ENCODE measurements at regions not wholly inside any gene's neighbourhood (a gene's known extent, or its start where the extent isn't known, plus 50 kb on each side); places are given as distances from the start of the nearest gene placed in this dataset.
A peak's percentile ranks its signal among the peaks of the same experiment; 100 is the strongest.

GRCh38 chr2:157155992-157156391 lies 101.5 kb upstream of the GALNT5 start:
- Histone ChIP-seq H3K36me3 (ENCODE audit: control insufficient read depth, insufficient read depth, low read length) (no peaks in the 10 kb centered on the region), H3K27ac (ENCODE audit: low read length) (no peak overlapping the region), H3K9me3 (ENCODE audit: control insufficient read depth, low read depth, low read length) (no peaks in the 10 kb centered on the region), H3K4me3 (ENCODE audit: low read length) (no peak overlapping the region), H3K27me3 (ENCODE audit: control insufficient read depth, insufficient read depth, low read length) (no peaks in the 10 kb centered on the region), H3K4me1 (ENCODE audit: control insufficient read depth, insufficient read depth, low read length) (peaks cover 23% of the 10 kb centered on the region)
- WGBS (ENCODE audit: insufficient coverage, low lambda C conversion rate), result 100% methylated on average over 1 of the region's 1 CpG
- no peak for DNase-seq

DNA sequence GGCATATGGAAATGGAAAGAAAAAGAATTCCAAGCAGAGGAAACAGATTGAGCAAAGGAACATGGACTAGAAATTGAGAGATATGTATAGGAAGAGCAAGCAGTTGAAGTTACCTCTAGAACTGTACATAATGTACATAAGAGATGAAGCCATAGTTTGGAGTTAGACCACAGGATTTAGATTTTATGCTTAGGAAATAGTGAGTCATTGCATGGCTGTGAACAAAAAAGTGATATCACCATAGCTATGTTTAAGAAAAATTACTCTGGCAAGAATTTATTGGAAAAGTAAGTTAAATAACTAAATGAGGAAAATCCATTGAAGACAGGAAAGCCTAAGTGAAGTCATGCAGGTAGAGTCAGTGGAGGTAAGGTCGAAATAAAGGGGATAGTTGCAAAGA lies 99.4 kb upstream of the GALNT5 start:
- H3K4me1 ChIP-seq (ENCODE audit: control insufficient read depth, insufficient read depth, low read length), result peaks cover 13% of the 10 kb centered on the region
- H3K27me3 ChIP-seq (ENCODE audit: control insufficient read depth, insufficient read depth, low read length), result no peaks in the 10 kb centered on the region
- no peaks in the 10 kb centered on the region for H3K9me3 ChIP-seq (ENCODE audit: control insufficient read depth, low read depth, low read length)
- no peak overlapping the region for H3K27ac ChIP-seq (ENCODE audit: low read length)
- DNase-seq, result no peak
- H3K4me3 ChIP-seq (ENCODE audit: low read length), result no peak overlapping the region
- no peaks in the 10 kb centered on the region for H3K36me3 ChIP-seq (ENCODE audit: control insufficient read depth, insufficient read depth, low read length)
- WGBS (ENCODE audit: insufficient coverage, low lambda C conversion rate), result 91% methylated on average over 1 of the region's 1 CpG

DNA sequence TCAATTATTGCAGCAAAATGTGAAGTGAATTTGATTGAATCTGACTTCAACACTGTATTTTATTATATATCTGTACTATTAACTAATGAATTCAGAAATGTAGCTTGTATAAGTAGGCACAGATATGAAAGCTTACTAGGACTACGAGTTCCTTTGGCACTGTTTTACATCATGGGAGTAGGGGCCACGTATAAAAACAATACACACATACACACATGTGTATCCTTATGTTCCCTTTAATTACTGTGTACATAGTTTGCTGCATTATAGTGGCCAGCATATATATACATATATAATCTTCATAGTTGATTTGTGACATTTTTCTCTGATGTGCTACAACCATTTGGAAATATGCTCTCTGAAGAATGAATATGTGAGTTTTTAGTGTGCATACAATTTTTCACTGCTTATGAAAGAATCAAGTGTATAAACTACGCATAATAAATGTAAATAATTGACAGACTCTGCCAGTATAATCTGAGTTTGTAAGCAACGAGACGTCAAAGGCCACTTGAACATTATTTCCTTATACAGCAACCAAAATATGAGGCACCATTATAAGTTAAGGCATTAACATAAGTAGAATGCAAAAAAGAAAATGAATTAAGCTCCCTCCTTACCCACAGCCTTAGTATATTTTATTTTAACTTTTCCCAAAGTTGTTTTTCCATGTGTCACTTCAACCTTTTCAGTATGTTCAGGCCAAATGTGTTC lies 98.1 kb upstream of the GALNT5 start:
- Histone ChIP-seq H3K4me3 (ENCODE audit: low read length) (no peak overlapping the region), H3K27ac (ENCODE audit: low read length) (peak overlapping the region; percentile 66), H3K4me1 (ENCODE audit: control insufficient read depth, insufficient read depth, low read length) (peaks cover 13% of the 10 kb centered on the region), H3K27me3 (ENCODE audit: control insufficient read depth, insufficient read depth, low read length) (no peaks in the 10 kb centered on the region), H3K36me3 (ENCODE audit: control insufficient read depth, insufficient read depth, low read length) (no peaks in the 10 kb centered on the region), H3K9me3 (ENCODE audit: control insufficient read depth, low read depth, low read length) (peaks cover 3% of the 10 kb centered on the region)
- no CpG with 5 or more reads among the region's 5 CpGs for WGBS (ENCODE audit: insufficient coverage, low lambda C conversion rate)
- DNase-seq, result peak; percentile 37 to 81

DNA sequence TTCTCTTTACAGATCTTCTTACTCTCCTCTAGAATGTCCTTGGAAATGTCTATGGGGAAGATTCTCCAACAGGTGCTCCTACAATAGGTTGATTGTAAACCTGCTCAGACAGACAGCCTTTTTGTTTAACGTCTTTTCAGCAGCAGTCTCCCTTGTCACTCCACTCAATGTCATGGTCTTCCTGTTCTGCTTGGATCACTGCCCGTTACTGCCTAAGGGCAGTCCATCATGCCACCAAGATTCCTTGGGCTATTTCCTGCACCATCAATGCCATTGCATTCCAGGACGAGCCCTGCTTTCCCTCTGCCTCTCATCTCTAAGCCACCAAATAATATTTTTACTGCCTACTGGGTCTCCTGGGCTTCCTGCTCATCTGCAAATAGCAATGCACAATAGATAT lies 97.4 kb upstream of the GALNT5 start:
- no peak overlapping the region for H3K4me3 ChIP-seq (ENCODE audit: low read length)
- WGBS (ENCODE audit: insufficient coverage, low lambda C conversion rate), result 50% methylated on average over 1 of the region's 3 CpGs
- H3K4me1 ChIP-seq (ENCODE audit: control insufficient read depth, insufficient read depth, low read length), result peaks cover 13% of the 10 kb centered on the region
- H3K27me3 ChIP-seq (ENCODE audit: control insufficient read depth, insufficient read depth, low read length), result no peaks in the 10 kb centered on the region
- H3K36me3 ChIP-seq (ENCODE audit: control insufficient read depth, insufficient read depth, low read length), result no peaks in the 10 kb centered on the region
- DNase-seq, result no peak
- peak overlapping the region; percentile 66 for H3K27ac ChIP-seq (ENCODE audit: low read length)
- H3K9me3 ChIP-seq (ENCODE audit: control insufficient read depth, low read depth, low read length), result peaks cover 9% of the 10 kb centered on the region

GRCh38 chr2:157164370-157164769 lies 93.1 kb upstream of the GALNT5 start:
- Histone ChIP-seq H3K27ac (ENCODE audit: low read length) (no peak overlapping the region), H3K36me3 (ENCODE audit: control insufficient read depth, insufficient read depth, low read length) (no peaks in the 10 kb centered on the region), H3K4me1 (ENCODE audit: control insufficient read depth, insufficient read depth, low read length) (peaks cover 10% of the 10 kb centered on the region), H3K9me3 (ENCODE audit: control insufficient read depth, low read depth, low read length) (peaks cover 14% of the 10 kb centered on the region), H3K4me3 (ENCODE audit: low read length) (no peak overlapping the region), H3K27me3 (ENCODE audit: control insufficient read depth, insufficient read depth, low read length) (no peaks in the 10 kb centered on the region)
- DNase-seq, result no peak
- no CpG with 5 or more reads among the region's 5 CpGs for WGBS (ENCODE audit: insufficient coverage, low lambda C conversion rate)

GRCh38 chr2:157164891-157165290 lies 92.6 kb upstream of the GALNT5 start:
- no peak overlapping the region for H3K4me3 ChIP-seq (ENCODE audit: low read length)
- DNase-seq, result no peak
- no peaks in the 10 kb centered on the region for H3K27me3 ChIP-seq (ENCODE audit: control insufficient read depth, insufficient read depth, low read length)
- peaks cover 14% of the 10 kb centered on the region for H3K9me3 ChIP-seq (ENCODE audit: control insufficient read depth, low read depth, low read length)
- H3K27ac ChIP-seq (ENCODE audit: low read length), result no peak overlapping the region
- WGBS (ENCODE audit: insufficient coverage, low lambda C conversion rate), result no CpG with 5 or more reads among the region's 1 CpG
- H3K4me1 ChIP-seq (ENCODE audit: control insufficient read depth, insufficient read depth, low read length), result peaks cover 6% of the 10 kb centered on the region
- H3K36me3 ChIP-seq (ENCODE audit: control insufficient read depth, insufficient read depth, low read length), result no peaks in the 10 kb centered on the region

DNA sequence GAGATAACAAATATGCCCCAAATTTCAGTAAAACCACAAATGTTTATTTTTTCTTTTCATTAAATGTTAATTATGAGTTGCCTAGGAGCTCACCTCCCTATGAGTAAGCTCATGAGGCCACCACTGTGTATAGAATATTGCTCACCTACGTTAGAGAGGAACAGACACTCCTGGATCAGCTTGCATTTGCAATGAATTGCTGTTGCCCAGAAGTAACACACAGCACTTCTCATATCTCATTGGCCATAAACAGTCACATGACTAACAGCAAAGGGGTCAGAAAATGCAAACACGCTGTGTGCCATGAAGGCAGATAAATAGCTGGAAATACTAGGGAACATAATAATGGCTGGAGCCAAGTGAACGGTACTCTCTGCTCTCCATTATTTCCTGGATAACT lies 89.0 kb upstream of the GALNT5 start:
- H3K27me3 ChIP-seq (ENCODE audit: control insufficient read depth, insufficient read depth, low read length), result no peaks in the 10 kb centered on the region
- DNase-seq, result no peak
- no peaks in the 10 kb centered on the region for H3K36me3 ChIP-seq (ENCODE audit: control insufficient read depth, insufficient read depth, low read length)
- H3K9me3 ChIP-seq (ENCODE audit: control insufficient read depth, low read depth, low read length), result peaks cover 14% of the 10 kb centered on the region
- 100% methylated on average over 1 of the region's 3 CpGs for WGBS (ENCODE audit: insufficient coverage, low lambda C conversion rate)
- H3K4me1 ChIP-seq (ENCODE audit: control insufficient read depth, insufficient read depth, low read length), result no peaks in the 10 kb centered on the region
- H3K27ac ChIP-seq (ENCODE audit: low read length), result no peak overlapping the region
- no peak overlapping the region for H3K4me3 ChIP-seq (ENCODE audit: low read length)

DNA sequence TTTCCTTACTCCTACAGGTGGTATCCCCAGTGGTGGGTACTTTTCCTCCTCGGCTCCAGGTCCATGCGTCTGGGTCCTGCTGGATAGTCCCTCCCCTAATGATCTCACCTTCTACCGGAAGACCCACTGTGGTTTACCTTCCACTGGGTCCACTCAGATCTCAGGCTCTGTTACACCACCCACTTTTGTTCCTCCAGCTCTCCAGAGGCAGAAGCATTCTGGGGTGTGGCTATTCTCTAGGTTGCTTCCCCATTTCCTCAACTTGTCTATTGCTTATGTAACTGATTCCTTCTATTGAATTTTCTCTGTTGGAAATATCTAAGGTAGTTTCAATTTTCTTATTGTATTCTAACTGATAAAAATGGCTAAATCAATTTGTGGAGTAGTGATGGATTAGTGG lies 87.6 kb upstream of the GALNT5 start:
- no CpG with 5 or more reads among the region's 3 CpGs for WGBS (ENCODE audit: insufficient coverage, low lambda C conversion rate)
- Histone ChIP-seq H3K36me3 (ENCODE audit: control insufficient read depth, insufficient read depth, low read length) (no peaks in the 10 kb centered on the region), H3K27ac (ENCODE audit: low read length) (no peak overlapping the region), H3K9me3 (ENCODE audit: control insufficient read depth, low read depth, low read length) (peaks cover 7% of the 10 kb centered on the region), H3K4me3 (ENCODE audit: low read length) (no peak overlapping the region), H3K4me1 (ENCODE audit: control insufficient read depth, insufficient read depth, low read length) (no peaks in the 10 kb centered on the region), H3K27me3 (ENCODE audit: control insufficient read depth, insufficient read depth, low read length) (no peaks in the 10 kb centered on the region)
- no peak for DNase-seq

DNA sequence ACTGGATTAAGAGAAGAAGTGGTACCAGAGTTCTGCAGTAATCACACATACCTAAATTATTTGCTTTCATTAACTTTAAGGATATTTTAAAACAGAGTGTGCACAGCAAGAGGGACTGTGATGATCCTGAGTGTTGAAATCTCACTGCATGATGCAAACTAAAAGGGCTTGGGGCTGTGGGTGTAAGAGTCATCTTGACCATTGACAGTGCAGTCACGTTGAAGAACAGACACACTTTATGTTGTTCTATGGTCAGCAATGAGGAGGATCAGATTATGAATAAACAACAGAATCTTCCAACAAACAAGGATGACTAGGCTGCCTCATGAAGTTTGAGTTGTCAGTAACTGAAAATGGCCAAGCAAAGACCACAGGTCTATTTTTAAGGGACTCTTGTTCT lies 87.2 kb upstream of the GALNT5 start:
- H3K27ac ChIP-seq (ENCODE audit: low read length), result no peak overlapping the region

GRCh38 chr2:157172239-157172638 lies 85.3 kb upstream of the GALNT5 start:
- Histone ChIP-seq H3K27me3 (ENCODE audit: control insufficient read depth, insufficient read depth, low read length) (no peaks in the 10 kb centered on the region), H3K36me3 (ENCODE audit: control insufficient read depth, insufficient read depth, low read length) (no peaks in the 10 kb centered on the region), H3K27ac (ENCODE audit: low read length) (no peak overlapping the region), H3K9me3 (ENCODE audit: control insufficient read depth, low read depth, low read length) (no peaks in the 10 kb centered on the region), H3K4me1 (ENCODE audit: control insufficient read depth, insufficient read depth, low read length) (no peaks in the 10 kb centered on the region), H3K4me3 (ENCODE audit: low read length) (no peak overlapping the region)
- DNase-seq, result no peak

More for the DNA sequence above, 87.2 kb upstream of the GALNT5 start:
- no peak overlapping the region for H3K4me3 ChIP-seq (ENCODE audit: low read length)
- DNase-seq, result no peak
- no peaks in the 10 kb centered on the region for H3K4me1 ChIP-seq (ENCODE audit: control insufficient read depth, insufficient read depth, low read length)
- no peaks in the 10 kb centered on the region for H3K27me3 ChIP-seq (ENCODE audit: control insufficient read depth, insufficient read depth, low read length)
- H3K36me3 ChIP-seq (ENCODE audit: control insufficient read depth, insufficient read depth, low read length), result no peaks in the 10 kb centered on the region
- H3K9me3 ChIP-seq (ENCODE audit: control insufficient read depth, low read depth, low read length), result peaks cover 2% of the 10 kb centered on the region
- no CpG with 5 or more reads among the region's 1 CpG for WGBS (ENCODE audit: insufficient coverage, low lambda C conversion rate)

DNA sequence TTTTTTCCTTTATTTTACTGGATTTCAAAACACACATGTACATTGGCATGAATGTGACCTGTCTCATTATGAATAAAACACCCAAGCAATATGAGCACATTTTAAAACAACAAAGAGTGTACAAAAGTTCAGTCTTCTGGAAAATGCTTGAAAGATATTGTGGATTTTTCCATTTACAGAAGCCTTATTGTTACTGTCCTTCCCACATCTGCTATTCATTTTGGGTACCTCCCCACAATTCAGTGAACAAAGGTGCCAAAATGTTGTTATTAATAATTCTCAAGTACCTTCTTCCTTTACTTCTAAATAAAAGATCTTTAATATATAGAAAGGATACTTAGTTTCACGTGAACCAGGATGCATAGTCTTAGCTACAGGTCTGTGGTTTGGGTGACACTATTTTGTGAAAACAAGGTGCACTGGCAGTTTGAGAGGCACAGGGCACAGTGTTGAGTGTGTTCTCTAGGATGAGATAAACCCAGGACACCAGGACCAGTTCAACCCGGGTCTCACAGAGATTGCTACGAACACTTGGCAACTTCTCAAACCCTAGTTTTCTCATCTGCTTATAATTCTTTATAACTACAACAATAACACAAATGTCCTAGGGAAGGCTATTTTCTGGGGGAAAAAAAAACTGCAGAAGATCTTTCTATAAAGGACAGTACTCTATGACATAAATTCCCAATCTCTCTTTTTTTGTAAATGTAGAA lies 84.5 kb upstream of the GALNT5 start:
- Histone ChIP-seq H3K9me3 (ENCODE audit: control insufficient read depth, low read depth, low read length) (no peaks in the 10 kb centered on the region), H3K27ac (ENCODE audit: low read length) (no peak overlapping the region), H3K4me3 (ENCODE audit: low read length) (no peak overlapping the region), H3K36me3 (ENCODE audit: control insufficient read depth, insufficient read depth, low read length) (no peaks in the 10 kb centered on the region), H3K4me1 (ENCODE audit: control insufficient read depth, insufficient read depth, low read length) (no peaks in the 10 kb centered on the region), H3K27me3 (ENCODE audit: control insufficient read depth, insufficient read depth, low read length) (no peaks in the 10 kb centered on the region)
- no CpG with 5 or more reads among the region's 3 CpGs for WGBS (ENCODE audit: insufficient coverage, low lambda C conversion rate)
- DNase-seq, result no peak

Data from large intestine (tissue), 3 donors.